GM12878 (cell line): ENCODE measurements at regions not wholly inside any gene's neighbourhood (a gene's known extent, or its start where the extent isn't known, plus 50 kb on each side); places are given as distances from the start of the nearest gene placed in this dataset.

Source experiments
- ATAC-seq: fragments of 200-7000 bp; cut with Tn5 transposase; 3 replicates; pipeline ENCODE4 v1.9.1; 2020; ENCODE audit warnings: mild to moderate bottlenecking, moderate library complexity
- BruUV-seq: library from RNA; stranded (reverse); fragments of 400-500 nt; replicated peaks from 2 replicates; lab custom pipeline; 2021; lab: Mats Ljungman, UMichigan
- CTCF ChIA-PET: fragments of 300-600 bp; sonication (Branson Sonifier 250); formaldehyde crosslinking; extraction: SDS; loops from one replicate; lab custom pipeline; 2021; ENCODE audit warnings: inconsistent platforms; lab: Yijun Ruan, JAX
- POLR2A ChIA-PET: fragments of 350-600 bp; formaldehyde crosslinking; extraction: SDS; loops from one replicate; lab custom pipeline; 2021; ENCODE audit warnings: inconsistent platforms; lab: Charles Lee
- RAD21 ChIA-PET: fragments of 300-600 bp; sonication (Branson Sonifier 250); formaldehyde crosslinking; loops from one replicate; lab custom pipeline; 2023; ENCODE audit warnings: antibody characterized with exemption; ENCODE audit not compliant: unreplicated experiment; lab: Charles Lee
- SMC1A ChIA-PET: fragments of 300-600 bp; sonication (Branson Sonifier 250); formaldehyde crosslinking; loops from one replicate; lab custom pipeline; 2023; ENCODE audit not compliant: unreplicated experiment, uncharacterized antibody; lab: Charles Lee
- DNase-seq: peaks from one replicate; pipeline ENCODE4 v3.0.0-alpha.2; 2011; ENCODE audit warnings: low read depth, low spot score
- FAIRE-seq: peaks from 3 replicates; lab custom pipeline; 2011; peaks lifted over from hg19 to GRCh38; lab: Jason Lieb, UNC
- H2AFZ ChIP-seq: 2 replicates; pipeline ENCODE4 v1.6.0; 2011; ENCODE audit warnings: low read depth, low read length, control low read depth; ENCODE audit not compliant: control insufficient read depth
- H3K27ac ChIP-seq: 2 replicates; pipeline ENCODE4 v1.5.1; 2011; ENCODE audit warnings: control low read depth; ENCODE audit not compliant: control insufficient read depth, insufficient read depth
- H3K27me3 ChIP-seq, 2 experiments: replicated peaks in 1 of 2; 2 replicates each; pipeline versions ENCODE4 v1.6.0 to v1.6.1; 2011; ENCODE audit warnings: low read length in 1 of 2; ENCODE audit not compliant: control insufficient read depth in 2 of 2, insufficient read depth in 2 of 2
- H3K36me3 ChIP-seq, 2 experiments: 2 replicates each; pipeline ENCODE4 v1.5.1; 2011; ENCODE audit warnings: low read length in 1 of 2; ENCODE audit not compliant: control insufficient read depth in 2 of 2, insufficient read depth in 2 of 2
- H3K4me1 ChIP-seq: 2 replicates; pipeline ENCODE4 v1.6.1; 2011; ENCODE audit warnings: mild to moderate bottlenecking, low read length, moderate library complexity, mixed read lengths; ENCODE audit not compliant: control insufficient read depth, insufficient read depth
- H3K4me2 ChIP-seq: 2 replicates; pipeline ENCODE4 v1.6.0; 2011; ENCODE audit warnings: control low read depth; ENCODE audit not compliant: control insufficient read depth, insufficient read depth
- H3K4me3 ChIP-seq: fragments of 200-600 bp; sonication (generic); 2 replicates; pipeline ENCODE4 v1.5.1; 2016
- H3K79me2 ChIP-seq: 2 replicates; pipeline ENCODE4 v1.6.0; 2011; ENCODE audit warnings: low read length; ENCODE audit not compliant: control insufficient read depth, insufficient read depth
- H3K9ac ChIP-seq: 2 replicates; pipeline ENCODE4 v1.8.0; 2011; ENCODE audit warnings: low read length, control low read depth, mixed read lengths; ENCODE audit not compliant: control insufficient read depth, insufficient read depth
- H3K9me3 ChIP-seq: replicated peaks from 3 replicates; pipeline ENCODE4 v1.5.1; 2011; ENCODE audit warnings: mild to moderate bottlenecking, low read length; ENCODE audit not compliant: control insufficient read depth, insufficient read depth
- H4K20me1 ChIP-seq: 2 replicates; pipeline ENCODE4 v1.6.0; 2011; ENCODE audit not compliant: control insufficient read depth, insufficient read depth
- BCL11A ChIP-seq: IDR thresholded peaks from 2 replicates; pipeline ENCODE4 v1.6.1; 2011; ENCODE audit warnings: low read depth, low read length
- CREM ChIP-seq: IDR thresholded peaks from 2 replicates; pipeline ENCODE4 v1.6.1; 2014; ENCODE audit warnings: antibody characterized with exemption, low read depth
- ETV6 ChIP-seq, 2 experiments: fragments of 450-650 bp in 1 of 2; IDR thresholded peaks in 1 of 2; conservative IDR thresholded peaks in 1 of 2; 2 replicates each; pipeline ENCODE4 v1.6.1; 2014; ENCODE audit warnings: antibody characterized with exemption in 1 of 2, borderline replicate concordance in 1 of 2, low read depth in 1 of 2, mild to moderate bottlenecking in 1 of 2, moderate library complexity in 1 of 2
- FOS ChIP-seq: IDR thresholded peaks from 3 replicates; pipeline ENCODE4 v1.6.1; 2011; ENCODE audit warnings: borderline replicate concordance; ENCODE audit not compliant: insufficient read length; ENCODE audit errors: extremely low read depth
- MEF2A ChIP-seq: IDR thresholded peaks from 2 replicates; pipeline ENCODE4 v1.6.1; 2011; ENCODE audit warnings: low read depth, mild to moderate bottlenecking, low read length, moderate library complexity; ENCODE audit not compliant: insufficient read depth
- MTA2 ChIP-seq: fragments of 450-650 bp; IDR thresholded peaks from 2 replicates; pipeline ENCODE4 v1.6.1; 2016; ENCODE audit warnings: low read depth, mild to moderate bottlenecking, moderate library complexity
- MTA3 ChIP-seq: IDR thresholded peaks from 2 replicates; pipeline ENCODE4 v1.6.1; 2012; ENCODE audit warnings: low read length, inconsistent platforms, borderline replicate concordance
- MYC ChIP-seq: IDR thresholded peaks from 2 replicates; pipeline ENCODE4 v1.6.1; 2011; ENCODE audit warnings: mild to moderate bottlenecking, low read length, moderate library complexity, inconsistent platforms; ENCODE audit not compliant: insufficient read depth, insufficient replicate concordance, insufficient read length, severe bottlenecking
- PAX5 ChIP-seq: IDR thresholded peaks from 2 replicates; pipeline ENCODE4 v1.6.1; 2011; ENCODE audit warnings: low read depth, low read length, borderline replicate concordance
- ZNF592 ChIP-seq: fragments of 450-650 bp; IDR thresholded peaks from 2 replicates; pipeline ENCODE4 v1.6.1; 2017; ENCODE audit warnings: mild to moderate bottlenecking, moderate library complexity
- in situ Hi-C: fragments of 300-500 bp; cut with MboI; formaldehyde crosslinking; loops from 9 replicates; pipeline ENCODE4 v1.14.3; 2018; ENCODE audit warnings: mixed read lengths
- intact Hi-C: fragments of 100-400 bp; cut with micrococcal nuclease; formaldehyde crosslinking; loops from one replicate; pipeline ENCODE4 v1.14.2; 2022; ENCODE audit not compliant: unreplicated experiment

DNA sequence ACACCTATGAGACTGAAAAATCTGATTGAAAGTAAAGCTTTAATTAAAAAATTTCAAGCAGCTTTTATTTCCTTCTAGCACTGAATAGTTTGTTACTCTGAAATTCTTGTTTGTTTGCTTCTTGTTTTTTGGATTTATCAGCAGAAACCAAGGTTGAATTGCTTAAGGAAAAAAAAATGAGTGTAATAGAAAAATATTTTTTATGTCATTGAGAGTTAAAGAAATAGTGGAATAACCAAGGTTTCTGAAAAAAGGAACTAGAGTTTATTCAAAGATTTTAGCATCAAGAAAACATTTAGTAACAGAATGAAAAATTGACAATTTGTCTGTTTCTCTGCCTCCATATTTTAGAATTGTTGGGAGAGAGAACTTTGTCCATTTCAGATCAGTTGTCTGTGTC is 1852.2 kb downstream of the PCDH7 start:
- TF ChIP-seq CREM (no peak), MYC (no peak), MTA3 (no peak), PAX5 (no peak), MTA2 (no peak), MEF2A (no peak), FOS (no peak), ZNF592 (no peak), BCL11A (no peak), ETV6 (conservative IDR thresholded peaks at IDR 0.05 in 1 of 2, IDR thresholded peaks at IDR 0.05 in 1 of 2; ENCODE audit: borderline replicate concordance in 1 of 2, low read depth in 1 of 2) (no peak)
- BruUV-seq, result no TSS peak
- no peaks in the 10 kb centered on the region for H3K4me1 ChIP-seq

More for the DNA sequence above, 1852.2 kb downstream of the PCDH7 start:
- Histone ChIP-seq H3K27ac (no peak overlapping the region), H2AFZ (no peak overlapping the region), H3K4me3 (no peak overlapping the region), H3K4me2 (no peak overlapping the region), H3K79me2 (no peaks in the 10 kb centered on the region), H3K9me3 (no peaks in the 10 kb centered on the region), H3K36me3 (no peaks in the 10 kb centered on the region), H3K9ac (no peak overlapping the region), H3K27me3 (no peaks in the 10 kb centered on the region), H4K20me1 (no peaks in the 10 kb centered on the region)
- ChIA-PET SMC1A (interaction anchor here (1.2 to 1.6 kb wide), 4 partner anchors 15 to 54 kb away, joined by 3 to 4 read pairs (median 3); no protein-coding TSS in a partner anchor), RAD21 (interaction anchor here (1.3 kb wide), 1 partner anchor 53 kb away, joined by 5 read pairs; no protein-coding TSS in a partner anchor), CTCF (no interaction called here), POLR2A (interaction anchor here (0.8 kb wide), 1 partner anchor 160 kb away, joined by 3 read pairs; no protein-coding TSS in a partner anchor)
- FAIRE-seq (no peak), DNase-seq (no peak), ATAC-seq (no peak)
- intact Hi-C loops, result no loop called here
- in situ Hi-C loops, result no loop called here
